Progenitor cell of endocrine pancreas (in vitro differentiated cells): ENCODE measurements at regions not wholly inside any gene's neighbourhood (a gene's known extent, or its start where the extent isn't known, plus 50 kb on each side); places are given as distances from the start of the nearest gene placed in this dataset.

Experiments used
- DNase-seq: peaks from one replicate; pipeline ENCODE4 v3.0.0; 2021; ENCODE audit warnings: low spot score; ENCODE audit not compliant: unreplicated experiment
- H3K27ac Mint-ChIP-seq: 2 replicates; pipeline ENCODE4 v1.8.0; 2021; ENCODE audit warnings: mild to moderate bottlenecking, moderate library complexity, mixed read lengths
- H3K27me3 Mint-ChIP-seq: 2 replicates; pipeline ENCODE4 v1.8.0; 2021; ENCODE audit warnings: mixed read lengths
- H3K36me3 Mint-ChIP-seq: 2 replicates; pipeline ENCODE4 v1.8.0; 2022; ENCODE audit warnings: mixed read lengths; ENCODE audit not compliant: insufficient read depth
- H3K4me1 Mint-ChIP-seq: 2 replicates; pipeline ENCODE4 v1.8.0; 2021; ENCODE audit warnings: low read depth, mixed read lengths
- H3K4me3 Mint-ChIP-seq: 2 replicates; pipeline ENCODE4 v1.8.0; 2021; ENCODE audit warnings: low read depth, mild to moderate bottlenecking, moderate library complexity, mixed read lengths
- H3K9me3 Mint-ChIP-seq: 2 replicates; pipeline ENCODE4 v1.8.0; 2021; ENCODE audit warnings: low read depth, mixed read lengths
- TF ChIP-seq, protein P1 (sequence below): fragments of 200-600 bp; sonication (generic); IDR thresholded peaks from one replicate; pipeline ENCODE4 v1.5.0; 2021; ENCODE audit warnings: antibody characterized with exemption, mild to moderate bottlenecking; ENCODE audit not compliant: unreplicated experiment

DNA sequence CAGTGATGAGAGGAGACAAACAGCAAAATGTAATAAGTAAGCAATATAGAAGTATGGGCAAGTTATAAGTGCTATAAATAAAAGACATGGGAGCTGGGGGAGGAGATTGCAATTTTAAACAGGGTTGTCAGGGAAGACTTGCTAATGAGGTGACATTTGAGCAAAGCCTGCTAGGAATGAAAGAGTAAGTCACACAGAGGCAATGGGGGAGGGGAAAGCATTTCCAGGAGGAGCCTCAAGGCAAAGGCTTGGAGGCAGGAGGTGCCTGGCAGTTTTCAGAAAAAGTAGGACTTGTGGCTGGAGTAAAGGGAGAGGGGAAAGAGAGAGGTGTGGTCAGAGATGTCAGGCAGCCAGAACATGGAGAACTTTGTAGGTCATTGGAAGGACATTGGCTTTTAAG is 124.4 kb upstream of the NMUR2 start:
- H3K4me3 Mint-ChIP-seq, result no peak overlapping the region
- H3K27me3 Mint-ChIP-seq, result peaks cover 15% of the 10 kb centered on the region
- peaks cover 3% of the 10 kb centered on the region for H3K4me1 Mint-ChIP-seq
- H3K9me3 Mint-ChIP-seq, result no peaks in the 10 kb centered on the region
- TF ChIP-seq, protein P1, sequence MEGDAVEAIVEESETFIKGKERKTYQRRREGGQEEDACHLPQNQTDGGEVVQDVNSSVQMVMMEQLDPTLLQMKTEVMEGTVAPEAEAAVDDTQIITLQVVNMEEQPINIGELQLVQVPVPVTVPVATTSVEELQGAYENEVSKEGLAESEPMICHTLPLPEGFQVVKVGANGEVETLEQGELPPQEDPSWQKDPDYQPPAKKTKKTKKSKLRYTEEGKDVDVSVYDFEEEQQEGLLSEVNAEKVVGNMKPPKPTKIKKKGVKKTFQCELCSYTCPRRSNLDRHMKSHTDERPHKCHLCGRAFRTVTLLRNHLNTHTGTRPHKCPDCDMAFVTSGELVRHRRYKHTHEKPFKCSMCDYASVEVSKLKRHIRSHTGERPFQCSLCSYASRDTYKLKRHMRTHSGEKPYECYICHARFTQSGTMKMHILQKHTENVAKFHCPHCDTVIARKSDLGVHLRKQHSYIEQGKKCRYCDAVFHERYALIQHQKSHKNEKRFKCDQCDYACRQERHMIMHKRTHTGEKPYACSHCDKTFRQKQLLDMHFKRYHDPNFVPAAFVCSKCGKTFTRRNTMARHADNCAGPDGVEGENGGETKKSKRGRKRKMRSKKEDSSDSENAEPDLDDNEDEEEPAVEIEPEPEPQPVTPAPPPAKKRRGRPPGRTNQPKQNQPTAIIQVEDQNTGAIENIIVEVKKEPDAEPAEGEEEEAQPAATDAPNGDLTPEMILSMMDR, result no peak
- DNase-seq, result no peak
- no peak overlapping the region for H3K27ac Mint-ChIP-seq
- no peaks in the 10 kb centered on the region for H3K36me3 Mint-ChIP-seq

DNA sequence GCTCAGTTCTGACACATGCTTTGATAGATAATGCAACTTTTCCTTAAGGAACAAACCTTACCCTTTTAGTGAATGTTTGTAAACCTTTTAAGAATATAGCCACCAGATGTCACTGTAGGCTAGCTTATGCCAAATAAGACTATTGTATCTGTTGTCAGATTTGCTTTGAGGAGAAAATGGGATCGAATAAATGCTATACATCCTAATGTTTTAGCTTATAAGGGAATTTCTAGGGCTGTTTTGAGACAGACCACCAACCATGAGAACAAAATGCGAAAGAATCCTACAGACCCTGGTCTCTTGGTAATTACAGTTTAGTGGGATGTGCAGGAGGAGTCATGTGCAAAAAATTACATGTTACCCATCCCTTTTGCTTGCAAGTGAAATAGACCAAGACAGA is 127.6 kb upstream of the NMUR2 start:
- TF ChIP-seq, protein P1, result peak; percentile 76
- Mint-ChIP-seq H3K27ac (no peak overlapping the region), H3K27me3 (peaks cover 10% of the 10 kb centered on the region), H3K9me3 (no peaks in the 10 kb centered on the region), H3K36me3 (no peaks in the 10 kb centered on the region), H3K4me1 (peaks cover 3% of the 10 kb centered on the region), H3K4me3 (no peak overlapping the region)
- no peak for DNase-seq

DNA sequence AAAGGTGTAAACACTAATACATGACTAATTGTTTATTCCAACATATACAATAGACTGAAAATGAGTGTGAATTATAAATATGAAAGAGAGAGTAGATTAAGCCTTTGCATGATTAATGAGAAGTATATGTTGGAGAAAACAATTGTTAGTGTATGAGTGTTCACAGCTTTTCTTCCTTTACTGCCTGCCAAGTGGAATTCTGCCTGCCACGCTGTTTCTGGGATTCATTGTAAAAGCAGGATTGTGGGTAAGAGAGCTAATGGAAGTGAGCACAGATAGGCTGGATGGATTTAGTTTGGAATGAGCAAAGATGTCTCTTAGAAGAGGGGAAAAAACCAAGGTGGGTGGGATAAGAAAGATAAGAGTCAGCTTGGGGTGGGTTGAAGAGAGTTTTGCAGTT is 129.6 kb upstream of the NMUR2 start:
- Mint-ChIP-seq H3K27ac (no peak overlapping the region), H3K27me3 (peaks cover under 1% of the 10 kb centered on the region), H3K4me1 (no peaks in the 10 kb centered on the region), H3K36me3 (no peaks in the 10 kb centered on the region), H3K9me3 (no peaks in the 10 kb centered on the region), H3K4me3 (no peak overlapping the region)
- TF ChIP-seq, protein P1, result no peak
- no peak for DNase-seq

DNA sequence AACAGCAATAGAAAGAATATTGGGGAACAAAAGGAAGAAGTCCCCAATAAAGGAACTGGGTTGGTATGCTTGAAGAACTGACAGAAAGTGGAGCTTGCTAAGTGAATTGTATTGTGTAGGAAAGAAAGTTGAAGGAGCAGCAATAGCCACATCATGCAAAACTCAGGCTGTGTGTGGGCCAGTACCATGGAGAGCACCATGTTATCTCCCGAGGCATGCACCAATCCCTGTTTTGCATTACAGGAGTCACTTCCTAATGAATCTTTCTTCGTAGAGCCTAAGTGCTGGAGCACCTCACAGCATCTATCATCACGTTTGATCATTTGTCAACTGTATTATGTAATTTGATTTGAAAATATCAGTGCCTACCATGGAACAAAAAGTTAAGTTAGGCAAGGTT is 137.7 kb upstream of the NMUR2 start:
- TF ChIP-seq, protein P1, result no peak
- Mint-ChIP-seq H3K9me3 (no peaks in the 10 kb centered on the region), H3K4me3 (no peak overlapping the region), H3K27ac (no peak overlapping the region), H3K27me3 (peaks cover 31% of the 10 kb centered on the region), H3K4me1 (no peaks in the 10 kb centered on the region), H3K36me3 (no peaks in the 10 kb centered on the region)
- peak; percentile 33 for DNase-seq

DNA sequence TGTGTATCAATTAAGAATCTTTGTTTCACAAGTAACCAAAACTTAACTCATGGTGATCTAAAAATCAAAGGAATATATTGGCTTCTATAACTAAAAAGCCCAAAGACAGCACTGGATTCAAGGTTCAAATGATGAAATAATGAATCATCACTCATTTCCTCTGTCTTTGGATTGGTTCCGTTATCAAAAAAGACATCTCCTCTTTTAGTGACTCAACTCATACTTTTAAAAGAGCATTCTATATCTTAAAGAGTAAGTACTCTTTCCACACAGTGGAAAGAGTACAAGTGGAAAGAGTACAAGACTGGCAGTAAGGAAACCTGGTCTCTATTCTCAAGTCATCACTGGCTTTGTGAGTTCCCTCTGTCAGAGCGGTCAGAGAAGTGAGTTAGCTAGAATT is 141.4 kb upstream of the NMUR2 start:
- TF ChIP-seq, protein P1, result no peak
- DNase-seq, result no peak
- Mint-ChIP-seq H3K36me3 (no peaks in the 10 kb centered on the region), H3K27ac (no peak overlapping the region), H3K27me3 (peaks cover 33% of the 10 kb centered on the region), H3K9me3 (no peaks in the 10 kb centered on the region), H3K4me1 (no peaks in the 10 kb centered on the region), H3K4me3 (no peak overlapping the region)
